HCT116 (cell line): ENCODE measurements at regions not wholly inside any gene's neighbourhood (a gene's known extent, or its start where the extent isn't known, plus 50 kb on each side); places are given as distances from the start of the nearest gene placed in this dataset.

Source experiments
- ATAC-seq: fragments of 200-7000 bp; cut with Tn5 transposase; 2 replicates; pipeline ENCODE4 v1.9.1; 2020; ENCODE audit warnings: mild to moderate bottlenecking, moderate library complexity
- BruUV-seq: library from RNA; stranded (reverse); fragments of 400-500 nt; replicated peaks from 2 replicates; lab custom pipeline; 2021; lab: Mats Ljungman, UMichigan
- CTCF ChIA-PET: fragments of 300-600 bp; sonication (Branson Sonifier 250); formaldehyde crosslinking; loops from one replicate; lab custom pipeline; 2021; ENCODE audit warnings: antibody characterized with exemption; lab: Charles Lee
- POLR2A ChIA-PET: fragments of 300-600, 350-600 bp; sonication (Branson Sonifier 250); formaldehyde crosslinking; loops from one replicate; lab custom pipeline; 2021; ENCODE audit warnings: antibody characterized with exemption; lab: Charles Lee
- RAD21 ChIA-PET, 2 experiments: fragments of 300-600 bp; sonication (Branson Sonifier 250); formaldehyde crosslinking; loops; one replicate each; lab custom pipeline; 2023; ENCODE audit warnings: low total read pairs in 2 of 2; ENCODE audit not compliant: uncharacterized antibody in 2 of 2, unreplicated experiment in 2 of 2, low non-redundant PET in 1 of 2; lab: Charles Lee
- DNase-seq: peaks from one replicate; pipeline ENCODE4 v3.0.0-alpha.2; 2010; ENCODE audit warnings: low read depth, low spot score
- H2AFZ ChIP-seq: fragments of 200-600 bp; shearing (Covaris generic), sonication (generic); 2 replicates; pipeline ENCODE4 v1.6.1; 2017; ENCODE audit warnings: low read depth, mixed run types, mixed read lengths, antibody characterized with exemption, low read length; ENCODE audit not compliant: poor library complexity, severe bottlenecking
- H3K27ac ChIP-seq: 2 replicates; pipeline ENCODE4 v1.5.1; 2012; ENCODE audit warnings: low read depth, low read length
- H3K27me3 ChIP-seq: fragments of 200-600 bp; sonication (generic); 2 replicates; pipeline ENCODE4 v1.6.1; 2016; ENCODE audit warnings: mixed run types, low read length, mixed read lengths; ENCODE audit not compliant: insufficient read depth
- H3K36me3 ChIP-seq, 2 experiments: fragments of 200-500 bp in 1 of 2; fragments of 200-600 bp in 1 of 2; sonication (Bioruptor generic) in 1 of 2; sonication (generic) in 1 of 2; 2 replicates each; pipeline versions ENCODE4 v1.5.1 to v1.6.1; 2014 to 2016; ENCODE audit warnings: low read length in 2 of 2, inconsistent platforms in 1 of 2, mixed read lengths in 1 of 2, mixed run types in 1 of 2; ENCODE audit not compliant: insufficient read depth in 2 of 2, control insufficient read depth in 1 of 2
- H3K4me1 ChIP-seq, 2 experiments: fragments of 200-600 bp in 1 of 2; sonication (generic) in 1 of 2; 2 replicates each; pipeline versions ENCODE4 v1.5.1 to v1.6.1; 2012 to 2017; ENCODE audit warnings: low read length in 2 of 2, inconsistent platforms in 1 of 2, mild to moderate bottlenecking in 1 of 2, mixed read lengths in 1 of 2, mixed run types in 1 of 2, moderate library complexity in 1 of 2; ENCODE audit not compliant: insufficient read depth in 2 of 2, control insufficient read depth in 1 of 2
- H3K4me2 ChIP-seq: fragments of 200-600 bp; sonication (generic); 2 replicates; pipeline ENCODE4 v1.6.1; 2017; ENCODE audit warnings: mixed run types, low read length, mixed read lengths
- H3K4me3 ChIP-seq, 2 experiments: fragments of 200-600 bp in 1 of 2; sonication (generic) in 1 of 2; replicated peaks in 1 of 2; 2 replicates each; pipeline ENCODE4 v1.5.1; 2011 to 2016; ENCODE audit warnings: low read length in 2 of 2, control low read depth in 1 of 2, low read depth in 1 of 2, mild to moderate bottlenecking in 1 of 2, mixed read lengths in 1 of 2, mixed run types in 1 of 2
- H3K79me2 ChIP-seq: fragments of 200-600 bp; sonication (generic); 2 replicates; pipeline ENCODE4 v1.6.1; 2017; ENCODE audit warnings: mild to moderate bottlenecking, mixed run types, low read length, moderate library complexity, mixed read lengths; ENCODE audit not compliant: insufficient read depth
- H3K9ac ChIP-seq: fragments of 200-600 bp; sonication (generic); 2 replicates; pipeline ENCODE4 v1.6.1; 2016; ENCODE audit warnings: low read length, mixed read lengths
- H3K9me2 ChIP-seq: fragments of 200-600 bp; sonication (generic), shearing (Covaris generic); 2 replicates; pipeline ENCODE4 v1.6.1; 2017; ENCODE audit warnings: mixed run types, mild to moderate bottlenecking, moderate library complexity; ENCODE audit not compliant: insufficient read depth
- H3K9me3 ChIP-seq, 2 experiments: fragments of 200-500 bp in 1 of 2; fragments of 200-600 bp in 1 of 2; sonication (Bioruptor generic) in 1 of 2; sonication (generic) in 1 of 2; 2 replicates each; pipeline ENCODE4 v1.6.1; 2014 to 2017; ENCODE audit warnings: low read length in 2 of 2, mixed read lengths in 2 of 2, inconsistent platforms in 1 of 2, low read depth in 1 of 2, mild to moderate bottlenecking in 1 of 2, mixed run types in 1 of 2, moderate library complexity in 1 of 2; ENCODE audit not compliant: control insufficient read depth in 1 of 2, insufficient read depth in 1 of 2
- H4K20me1 ChIP-seq: fragments of 200-600 bp; sonication (generic), shearing (Covaris generic); 2 replicates; pipeline ENCODE4 v1.6.1; 2017; ENCODE audit warnings: mixed run types, mild to moderate bottlenecking, moderate library complexity; ENCODE audit not compliant: insufficient read depth
- CBX3 ChIP-seq: IDR thresholded peaks from 2 replicates; pipeline ENCODE4 v1.6.1; 2012; ENCODE audit warnings: low read depth
- EGR1 ChIP-seq: IDR thresholded peaks from 2 replicates; pipeline ENCODE4 v1.6.1; 2012; ENCODE audit warnings: low read depth
- ELF1 ChIP-seq: IDR thresholded peaks from 2 replicates; pipeline ENCODE4 v1.6.1; 2012; ENCODE audit warnings: low read depth, borderline replicate concordance
- EZH2 ChIP-seq: fragments of 200-600 bp; sonication (generic); IDR thresholded peaks from 2 replicates; pipeline ENCODE4 v1.6.1; 2017; ENCODE audit warnings: antibody characterized with exemption, mixed run types
- EZH2phosphoT487 ChIP-seq: fragments of 200-600 bp; IDR thresholded peaks from 2 replicates; pipeline ENCODE4 v1.6.1; 2018; ENCODE audit warnings: antibody characterized with exemption, borderline replicate concordance
- FOSL1 ChIP-seq: IDR thresholded peaks from 2 replicates; pipeline ENCODE4 v1.6.1; 2012; ENCODE audit warnings: low read depth
- JUND ChIP-seq: IDR thresholded peaks from 2 replicates; pipeline ENCODE4 v1.6.1; 2012
- RAD21 ChIP-seq: IDR thresholded peaks from 2 replicates; pipeline ENCODE4 v1.6.1; 2012; ENCODE audit warnings: low read depth, mild to moderate bottlenecking
- SIN3A ChIP-seq: IDR thresholded peaks from 2 replicates; pipeline ENCODE4 v1.6.1; 2012; ENCODE audit warnings: low read depth
- SRF ChIP-seq: IDR thresholded peaks from 2 replicates; pipeline ENCODE4 v1.6.1; 2012; ENCODE audit warnings: low read depth
- TCF7L2 ChIP-seq: IDR thresholded peaks from 2 replicates; pipeline ENCODE4 v1.7.0; 2011; ENCODE audit warnings: borderline replicate concordance, inconsistent platforms; ENCODE audit not compliant: insufficient read depth, insufficient read length; ENCODE audit errors: extremely low read depth
- YY1 ChIP-seq: IDR thresholded peaks from 2 replicates; pipeline ENCODE4 v1.6.1; 2011; ENCODE audit warnings: low read length, low read depth, moderate library complexity, mild to moderate bottlenecking; ENCODE audit not compliant: insufficient replicate concordance; ENCODE audit errors: extremely low read depth
- ZNF274 ChIP-seq: fragments of 200-500 bp; sonication (Bioruptor generic); IDR thresholded peaks from 2 replicates; pipeline ENCODE4 v1.6.1; 2014; ENCODE audit warnings: mild to moderate bottlenecking, low read depth, low read length, inconsistent platforms
- intact Hi-C: fragments of 100-400 bp; cut with micrococcal nuclease; formaldehyde crosslinking; loops from 2 replicates; pipeline ENCODE4 v1.10.0; 2022
- TF ChIP-seq, protein P1 (sequence below): IDR thresholded peaks from 2 replicates; pipeline ENCODE4 v1.6.1; 2012
- TF ChIP-seq, protein P2 (sequence below): IDR thresholded peaks from 2 replicates; pipeline ENCODE4 v1.6.1; 2011; ENCODE audit warnings: mild to moderate bottlenecking, low read length, moderate library complexity; ENCODE audit not compliant: insufficient replicate concordance; ENCODE audit errors: extremely low read depth

DNA sequence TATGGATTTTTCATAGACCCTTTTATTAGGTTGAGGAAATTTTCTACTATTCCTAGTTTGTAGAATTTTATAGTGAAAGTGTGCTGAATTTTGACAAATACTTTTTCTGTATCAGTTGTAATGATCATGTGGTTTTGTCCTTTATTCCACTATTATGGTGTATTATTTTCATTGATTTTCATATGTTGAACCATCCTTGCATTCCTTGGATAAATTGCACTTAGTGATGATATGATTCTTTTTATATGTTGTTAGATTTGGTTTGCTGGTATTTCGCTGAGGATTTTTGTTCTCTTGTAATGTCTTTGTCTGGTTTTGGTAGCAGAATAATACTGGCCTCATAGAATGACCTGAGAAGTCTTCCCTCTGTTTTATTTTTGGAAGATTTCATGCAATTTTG is 140.6 kb upstream of the CDK6 start:
- no peak for TF ChIP-seq ZNF274
- no peak for TF ChIP-seq EZH2phosphoT487
- no peak for TF ChIP-seq EZH2
- no peak for TF ChIP-seq CBX3
- no peak for TF ChIP-seq RAD21
- TF ChIP-seq, protein P1, sequence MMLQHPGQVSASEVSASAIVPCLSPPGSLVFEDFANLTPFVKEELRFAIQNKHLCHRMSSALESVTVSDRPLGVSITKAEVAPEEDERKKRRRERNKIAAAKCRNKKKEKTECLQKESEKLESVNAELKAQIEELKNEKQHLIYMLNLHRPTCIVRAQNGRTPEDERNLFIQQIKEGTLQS: no peak
- TF ChIP-seq ELF1: no peak
- Histone ChIP-seq H3K4me2 (no peak overlapping the region), H3K4me3 (no peak overlapping the region), H3K9me3 (peaks cover 0 to 7% of the 10 kb centered on the region in 2 experiments; a peak in 1 of 4 replicates), H3K79me2 (no peaks in the 10 kb centered on the region), H3K27me3 (no peaks in the 10 kb centered on the region), H3K4me1 (no peaks in the 10 kb centered on the region), H4K20me1 (no peaks in the 10 kb centered on the region), H2AFZ (no peak overlapping the region), H3K9ac (no peak overlapping the region), H3K27ac (no peak overlapping the region), H3K9me2 (no peaks in the 10 kb centered on the region), H3K36me3 (no peaks in the 10 kb centered on the region)
- DNase-seq (no peak), ATAC-seq (no peak)
- intact Hi-C loops: no loop called here
- no TSS peak for BruUV-seq
- CTCF ChIA-PET: no interaction called here
- POLR2A ChIA-PET: no interaction called here
- RAD21 ChIA-PET: no interaction called here

- RAD21 ChIA-PET: no interaction called here
Measured at GRCh38 chr7:92973974-92974373, 137.6 kb upstream of the CDK6 start.

More at GRCh38 chr7:92973974-92974373, 137.6 kb upstream of the CDK6 start:
- no TSS peak for BruUV-seq
- Histone ChIP-seq H3K36me3 (no peaks in the 10 kb centered on the region), H3K9me2 (no peaks in the 10 kb centered on the region), H3K27me3 (no peaks in the 10 kb centered on the region), H3K79me2 (no peaks in the 10 kb centered on the region), H3K9me3 (peaks cover 0 to 7% of the 10 kb centered on the region in 2 experiments; a peak in 1 of 4 replicates), H3K4me1 (no peaks in the 10 kb centered on the region), H2AFZ (no peak overlapping the region), H4K20me1 (no peaks in the 10 kb centered on the region), H3K4me3 (no peak overlapping the region), H3K4me2 (no peak overlapping the region), H3K9ac (no peak overlapping the region), H3K27ac (no peak overlapping the region)
- ChIA-PET POLR2A (no interaction called here), CTCF (no interaction called here)
- no peak for TF ChIP-seq SIN3A
- no peak for TF ChIP-seq EZH2
- no peak for TF ChIP-seq JUND
- no peak for TF ChIP-seq SRF
- no peak for TF ChIP-seq EGR1
- no peak for TF ChIP-seq YY1
- TF ChIP-seq RAD21: no peak
- no peak for TF ChIP-seq TCF7L2
- no peak for TF ChIP-seq EZH2phosphoT487
- no peak for TF ChIP-seq FOSL1
- TF ChIP-seq, protein P2, sequence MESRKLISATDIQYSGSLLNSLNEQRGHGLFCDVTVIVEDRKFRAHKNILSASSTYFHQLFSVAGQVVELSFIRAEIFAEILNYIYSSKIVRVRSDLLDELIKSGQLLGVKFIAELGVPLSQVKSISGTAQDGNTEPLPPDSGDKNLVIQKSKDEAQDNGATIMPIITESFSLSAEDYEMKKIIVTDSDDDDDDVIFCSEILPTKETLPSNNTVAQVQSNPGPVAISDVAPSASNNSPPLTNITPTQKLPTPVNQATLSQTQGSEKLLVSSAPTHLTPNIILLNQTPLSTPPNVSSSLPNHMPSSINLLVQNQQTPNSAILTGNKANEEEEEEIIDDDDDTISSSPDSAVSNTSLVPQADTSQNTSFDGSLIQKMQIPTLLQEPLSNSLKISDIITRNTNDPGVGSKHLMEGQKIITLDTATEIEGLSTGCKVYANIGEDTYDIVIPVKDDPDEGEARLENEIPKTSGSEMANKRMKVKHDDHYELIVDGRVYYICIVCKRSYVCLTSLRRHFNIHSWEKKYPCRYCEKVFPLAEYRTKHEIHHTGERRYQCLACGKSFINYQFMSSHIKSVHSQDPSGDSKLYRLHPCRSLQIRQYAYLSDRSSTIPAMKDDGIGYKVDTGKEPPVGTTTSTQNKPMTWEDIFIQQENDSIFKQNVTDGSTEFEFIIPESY: no peak
- DNase-seq (no peak), ATAC-seq (no peak)
- intact Hi-C loops: no loop called here
